Heart right ventricle (tissue), 16 donors: ENCODE measurements at regions not wholly inside any gene's neighbourhood (a gene's known extent, or its start where the extent isn't known, plus 50 kb on each side); places are given as distances from the start of the nearest gene placed in this dataset.
A peak's percentile ranks its signal among the peaks of the same experiment; 100 is the strongest.

Source experiments
- ATAC-seq, 8 donors: fragments of 200-7000 bp; cut with Tn5 transposase; one replicate each; pipeline ENCODE4 v1.9.1; 2020; ENCODE audit warnings: mild to moderate bottlenecking in 8 of 8, moderate library complexity in 8 of 8, moderate number of reproducible peaks in 1 of 8
- DNase-seq, 2 donors: peaks; one replicate each; pipeline ENCODE4 v3.0.0-alpha.2; 2020
- H3K27ac ChIP-seq, 10 donors: fragments of 200-600 bp; sonication (generic) in 2 of 10; one replicate each; pipeline versions ENCODE4 v1.5.0 to v1.8.0; 2020 to 2022; ENCODE audit warnings: mild to moderate bottlenecking in 3 of 10
- H3K27me3 ChIP-seq, 7 donors: fragments of 200-600 bp; one replicate each; pipeline ENCODE4 v1.8.0; 2021 to 2022; ENCODE audit warnings: mild to moderate bottlenecking in 2 of 7
- H3K36me3 ChIP-seq, 9 donors: fragments of 200-600 bp; sonication (generic) in 1 of 9; one replicate each; pipeline versions ENCODE4 v1.5.0 to v1.8.0; 2020 to 2022; ENCODE audit warnings: mild to moderate bottlenecking in 2 of 9
- H3K4me1 ChIP-seq, 9 donors: fragments of 200-600 bp; sonication (generic) in 1 of 9; one replicate each; pipeline versions ENCODE4 v1.5.0 to v1.8.0; 2020 to 2022; ENCODE audit warnings: mild to moderate bottlenecking in 4 of 9
- H3K4me3 ChIP-seq, 10 donors: fragments of 200-600 bp; sonication (generic) in 2 of 10; one replicate each; pipeline versions ENCODE4 v1.5.0 to v1.8.0; 2020 to 2022; ENCODE audit warnings: mild to moderate bottlenecking in 7 of 10, moderate library complexity in 2 of 10
- H3K9me3 ChIP-seq, 11 donors: fragments of 200-600 bp in 10 of 11; sonication (generic) in 2 of 11; one replicate each; pipeline versions ENCODE4 v1.5.0 to v1.8.0; 2013 to 2022; ENCODE audit warnings: mild to moderate bottlenecking in 2 of 11, control low read depth in 1 of 11, moderate library complexity in 1 of 11
- WGBS, 2 donors: extraction: QIAGEN DNeasy Blood & Tissue Kit; methylation state at CpG; one replicate each; pipeline ENCODE4 v1.1.7; 2013; ENCODE audit warnings: inconsistent platforms in 1 of 2; 5-methylcytosine and 5-hydroxymethylcytosine counted together
- intact Hi-C, 10 donors: fragments of 100-400 bp; cut with DNase I; formaldehyde crosslinking; loops; one replicate each; pipeline versions ENCODE4 v1.11.1 to v1.14.2; 2022
- TF ChIP-seq, protein P1 (sequence below), 9 donors: fragments of 200-600 bp; sonication (generic) in 2 of 9; IDR thresholded peaks; one replicate each; pipeline versions ENCODE4 v1.5.0 to v1.8.0; 2021 to 2022; ENCODE audit warnings: antibody characterized with exemption in 9 of 9, mild to moderate bottlenecking in 5 of 9, moderate library complexity in 1 of 9
- donor health status: Arrhythmogenic right ventricular cardiomyopathy.
- donor health status: ischemic (EF 13 %, LVEDD 7.1; RV severe dilation, severe dysfunction).
- donor health status: healthy with polysubstance abuse.
- donor health status: DM: no; HTN: yes; CAD: no.
- donor health status: DM: no; HTN: no; CAD: no.
- donor health status: ischemic (EF 25% LVEDD 6.9; RV normal size, moderate dysfunction).
- donor health status: ischemic (EF 25% LVEDD 5.7; RV mildly dilated, moderate dysfunction).
- donor health status: healthy.
- donor health status: DM: yes; HTN: yes; CAD: no.
- donor health status: Ischemic cardiomyopathy.
- donor health status: ischemic (EF 35%, LVEDD 5.7; RV mildly dilated, moderate dysfunction).
- donor health status: nonischemic (EF 11% LVEDD 7.7; RV severe dilation, severe dysfunction).
- donor health status: DM: yes; HTN: yes; CAD: no.
- donor health status: PGD.
- donor health status: ischemic (EF 29% LVEDD 5.4; RV normal size, mild dysfunction).
- donor health status: nonischemic (EF 23%, LVEDD 6.1; RV moderate dilation, normal function).

DNA sequence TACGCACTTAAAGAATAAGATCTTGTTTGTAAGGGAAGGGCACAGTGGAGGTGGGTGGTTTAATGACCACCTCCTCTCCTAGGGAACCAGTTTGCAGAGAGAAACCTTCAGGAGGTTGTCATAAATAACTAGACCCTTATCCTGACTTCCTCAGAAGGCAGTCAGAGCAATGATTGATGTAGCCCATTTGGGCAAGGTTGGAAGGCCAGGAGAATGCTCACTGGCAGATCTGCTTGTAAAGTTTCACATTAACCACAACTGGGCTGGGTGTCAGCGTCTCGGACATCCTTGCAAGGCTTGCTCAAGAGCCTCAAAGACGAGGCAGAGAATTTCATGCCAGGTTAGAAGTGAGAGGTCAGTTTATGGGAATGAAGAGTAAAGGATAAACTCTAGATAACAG, 87.6 kb upstream of the TRABD2B start:
- ATAC-seq (no peak), DNase-seq (no peak)
- H3K4me3 ChIP-seq = no peak overlapping the region
- peaks cover 0 to 10% (median 9%) of the 10 kb centered on the region in 7 donors for H3K27me3 ChIP-seq
- H3K9me3 ChIP-seq = no peaks in the 10 kb centered on the region
- H3K27ac ChIP-seq = no peak overlapping the region
- intact Hi-C loops = no loop called here
- TF ChIP-seq, protein P1, sequence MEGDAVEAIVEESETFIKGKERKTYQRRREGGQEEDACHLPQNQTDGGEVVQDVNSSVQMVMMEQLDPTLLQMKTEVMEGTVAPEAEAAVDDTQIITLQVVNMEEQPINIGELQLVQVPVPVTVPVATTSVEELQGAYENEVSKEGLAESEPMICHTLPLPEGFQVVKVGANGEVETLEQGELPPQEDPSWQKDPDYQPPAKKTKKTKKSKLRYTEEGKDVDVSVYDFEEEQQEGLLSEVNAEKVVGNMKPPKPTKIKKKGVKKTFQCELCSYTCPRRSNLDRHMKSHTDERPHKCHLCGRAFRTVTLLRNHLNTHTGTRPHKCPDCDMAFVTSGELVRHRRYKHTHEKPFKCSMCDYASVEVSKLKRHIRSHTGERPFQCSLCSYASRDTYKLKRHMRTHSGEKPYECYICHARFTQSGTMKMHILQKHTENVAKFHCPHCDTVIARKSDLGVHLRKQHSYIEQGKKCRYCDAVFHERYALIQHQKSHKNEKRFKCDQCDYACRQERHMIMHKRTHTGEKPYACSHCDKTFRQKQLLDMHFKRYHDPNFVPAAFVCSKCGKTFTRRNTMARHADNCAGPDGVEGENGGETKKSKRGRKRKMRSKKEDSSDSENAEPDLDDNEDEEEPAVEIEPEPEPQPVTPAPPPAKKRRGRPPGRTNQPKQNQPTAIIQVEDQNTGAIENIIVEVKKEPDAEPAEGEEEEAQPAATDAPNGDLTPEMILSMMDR (IDR thresholded peaks at IDR 0.05) = no peak
- no peaks in the 10 kb centered on the region for H3K36me3 ChIP-seq
- no peaks in the 10 kb centered on the region for H3K4me1 ChIP-seq
- 69 to 71% methylated on average over 4 of the region's 4 CpGs for WGBS, 2 donors

DNA sequence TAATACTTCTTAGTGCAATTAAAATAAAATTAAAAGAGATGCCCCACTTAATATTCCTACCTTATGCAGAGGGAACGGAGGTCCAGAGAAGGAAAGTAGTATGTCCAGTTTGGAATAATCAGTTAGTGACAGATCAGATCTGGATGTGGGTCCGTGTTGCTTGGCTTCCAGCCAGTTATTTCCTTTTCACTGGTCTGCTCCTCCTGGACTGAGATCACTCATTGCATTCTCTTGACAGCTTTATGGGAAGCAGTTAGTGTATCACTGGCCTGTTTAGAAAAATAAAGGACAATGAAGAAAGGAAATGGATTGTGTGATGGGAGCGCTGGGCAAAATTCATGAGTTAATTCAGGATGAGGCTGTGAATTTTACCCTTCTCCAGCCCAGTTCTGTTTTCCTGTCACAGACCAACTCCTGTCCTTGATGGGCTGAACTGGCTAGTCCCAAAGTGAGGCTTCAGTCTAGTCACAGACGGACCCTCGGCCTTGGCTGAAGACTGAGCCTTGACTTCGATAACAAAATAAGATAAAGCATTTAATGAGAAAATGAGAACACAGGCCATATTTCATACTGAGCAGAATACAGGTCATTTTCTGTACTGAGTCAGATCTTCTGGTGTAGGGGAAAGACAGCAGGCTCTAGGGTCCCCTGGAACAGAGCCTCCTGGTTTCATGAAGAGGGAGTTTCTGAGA, 85.2 kb upstream of the TRABD2B start:
- Histone ChIP-seq H3K4me1 (no peaks in the 10 kb centered on the region), H3K36me3 (no peaks in the 10 kb centered on the region), H3K27ac (no peak overlapping the region), H3K27me3 (peaks cover 0 to 6% (median 2%) of the 10 kb centered on the region in 7 donors), H3K9me3 (no peaks in the 10 kb centered on the region), H3K4me3 (no peak overlapping the region)
- WGBS, 2 donors = 41 to 42% methylated on average over 6 of the region's 6 CpGs
- TF ChIP-seq, protein P1 (IDR thresholded peaks at IDR 0.05) = no peak
- ATAC-seq (no peak), DNase-seq (no peak)
- intact Hi-C loops = no loop called here

DNA sequence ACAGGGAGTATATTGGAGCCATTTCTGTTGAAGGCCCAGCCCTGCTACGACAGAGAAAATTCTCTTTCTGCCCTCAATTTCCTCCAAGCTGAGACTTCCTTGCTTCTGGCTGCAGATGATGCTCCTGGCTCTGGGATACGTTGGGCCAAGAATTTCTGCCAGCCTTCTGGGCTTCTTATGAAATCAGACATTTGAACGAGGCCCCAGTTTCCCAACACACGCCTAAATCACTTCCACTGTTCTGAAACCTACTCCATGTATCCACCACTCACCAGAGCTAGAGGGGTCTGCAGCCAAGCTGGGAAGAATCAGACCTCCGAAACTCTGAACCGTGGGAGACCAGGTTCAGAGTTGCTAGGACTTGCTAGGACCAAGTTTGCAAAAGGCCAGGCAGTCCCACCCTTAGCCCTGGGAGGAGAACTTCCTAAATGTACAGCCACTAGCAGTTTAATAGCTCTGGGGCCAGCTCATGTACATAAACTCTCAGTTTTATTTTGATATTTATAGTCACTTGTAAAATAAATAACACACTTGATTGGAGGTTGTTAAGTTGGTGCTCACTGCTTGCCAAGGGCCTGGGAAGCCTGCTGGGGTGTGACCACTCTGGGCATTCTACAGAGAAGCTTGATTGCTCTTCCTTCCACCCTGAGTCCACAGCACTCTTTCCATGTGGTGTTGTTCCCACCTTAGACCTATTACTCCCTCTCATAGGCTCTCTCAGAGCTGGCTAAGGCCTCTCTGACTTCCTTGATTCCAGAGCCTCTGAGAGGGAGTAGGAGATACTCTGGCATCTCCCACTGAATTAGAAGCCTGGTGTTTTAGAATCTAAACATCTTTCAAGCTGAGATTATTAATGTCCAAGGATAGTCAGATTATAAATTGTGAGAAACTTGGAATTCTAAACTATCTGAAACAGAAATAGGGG, 83.4 kb upstream of the TRABD2B start:
- H3K9me3 ChIP-seq = no peaks in the 10 kb centered on the region
- ATAC-seq = peak in 1 of 8 donors; percentile 20
- H3K36me3 ChIP-seq = no peaks in the 10 kb centered on the region
- no peak overlapping the region for H3K27ac ChIP-seq
- intact Hi-C loops = no loop called here
- 82 to 91% methylated on average over 6 of the region's 6 CpGs for WGBS, 2 donors
- no peaks in the 10 kb centered on the region for H3K4me1 ChIP-seq
- TF ChIP-seq, protein P1 (IDR thresholded peaks at IDR 0.05) = no peak
- no peak overlapping the region for H3K4me3 ChIP-seq
- no peak for DNase-seq
- peaks cover 0 to 17% (median 6%) of the 10 kb centered on the region in 7 donors for H3K27me3 ChIP-seq

DNA sequence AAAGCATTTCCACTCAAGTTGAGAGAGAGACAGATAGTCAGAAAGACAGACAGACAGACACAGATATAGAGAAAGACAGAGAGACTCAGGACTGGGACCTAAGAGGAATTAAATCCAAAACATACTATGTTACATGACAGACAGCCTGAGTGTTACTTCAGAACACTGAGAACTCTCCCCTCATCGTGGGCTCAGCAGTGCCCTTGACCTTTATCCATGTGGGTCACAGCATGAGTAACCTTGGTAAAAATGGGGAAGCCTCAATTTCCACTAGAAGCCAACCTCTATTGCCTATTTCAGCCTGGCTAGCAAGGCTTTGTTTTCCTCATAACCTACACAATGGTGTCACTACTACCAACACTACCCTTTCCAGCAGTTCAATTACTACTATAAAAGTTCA, 81.9 kb upstream of the TRABD2B start:
- Histone ChIP-seq H3K9me3 (no peaks in the 10 kb centered on the region), H3K4me1 (no peaks in the 10 kb centered on the region), H3K4me3 (no peak overlapping the region), H3K36me3 (no peaks in the 10 kb centered on the region), H3K27me3 (peaks cover 0 to 23% (median 6%) of the 10 kb centered on the region in 7 donors), H3K27ac (no peak overlapping the region)
- DNase-seq (no peak), ATAC-seq (no peak)
- WGBS, 2 donors = 47 to 65% methylated on average over 1 of the region's 1 CpG
- TF ChIP-seq, protein P1 (IDR thresholded peaks at IDR 0.05) = no peak
- intact Hi-C loops = no loop called here
